ENCODE measurements at regions not wholly inside any gene's neighbourhood (a gene's known extent, or its start where the extent isn't known, plus 50 kb on each side); places are given as distances from the start of the nearest gene placed in this dataset.

- no peaks in the 10 kb centered on the region for H3K27me3 ChIP-seq (ENCODE audit: low read length)
- H3K4me3 ChIP-seq (ENCODE audit: insufficient read depth, low read length, poor library complexity, severe bottlenecking) = no peak overlapping the region
- H2AFZ ChIP-seq (ENCODE audit: low read depth, low read length, severe bottlenecking) = no peak overlapping the region
- H4K20me1 ChIP-seq (ENCODE audit: low read depth, low read length) = no peaks in the 10 kb centered on the region
- no peaks in the 10 kb centered on the region for H3F3A ChIP-seq (ENCODE audit: insufficient read depth)
- H3K27ac ChIP-seq (ENCODE audit: low read depth, low read length) = no peak overlapping the region
- no peaks in the 10 kb centered on the region for H3K9me2 ChIP-seq (replicated peaks; ENCODE audit: insufficient read depth, low read length)
- H3K9me3 ChIP-seq (ENCODE audit: insufficient read depth, low read length) = no peaks in the 10 kb centered on the region
- no peak overlapping the region for H3K4me2 ChIP-seq (ENCODE audit: low read depth, low read length, poor library complexity, severe bottlenecking)
- no peaks in the 10 kb centered on the region for H3K79me2 ChIP-seq (ENCODE audit: insufficient read depth, low read length)
- TF ChIP-seq CTCF (IDR thresholded peaks at IDR 0.05; ENCODE audit: insufficient read depth, low read length, poor library complexity, severe bottlenecking) = no peak
- no peak for TF ChIP-seq EZH2phosphoT487 (conservative IDR thresholded peaks at IDR 0.05; ENCODE audit: low read length)
- H3K9ac ChIP-seq (ENCODE audit: low read length) = no peak overlapping the region
- no peaks in the 10 kb centered on the region for H3K36me3 ChIP-seq (ENCODE audit: low read length)
Measured at GRCh38 chr1:60563777-60564535, 490.4 kb upstream of the C1orf87 start.

- Histone ChIP-seq H3K4me3 (ENCODE audit: insufficient read depth, low read length, poor library complexity, severe bottlenecking) (no peak overlapping the region), H3K9ac (ENCODE audit: low read length) (no peak overlapping the region), H3K27ac (ENCODE audit: low read depth, low read length) (no peak overlapping the region), H3K9me2 (replicated peaks; ENCODE audit: insufficient read depth, low read length) (no peaks in the 10 kb centered on the region), H3K9me3 (ENCODE audit: insufficient read depth, low read length) (no peaks in the 10 kb centered on the region), H3K79me2 (ENCODE audit: insufficient read depth, low read length) (no peaks in the 10 kb centered on the region), H4K20me1 (ENCODE audit: low read depth, low read length) (no peaks in the 10 kb centered on the region), H3K36me3 (ENCODE audit: low read length) (no peaks in the 10 kb centered on the region), H3F3A (ENCODE audit: insufficient read depth) (no peaks in the 10 kb centered on the region), H2AFZ (ENCODE audit: low read depth, low read length, severe bottlenecking) (no peak overlapping the region), H3K4me2 (ENCODE audit: low read depth, low read length, poor library complexity, severe bottlenecking) (no peak overlapping the region), H3K27me3 (ENCODE audit: low read length) (no peaks in the 10 kb centered on the region)
- no peak for TF ChIP-seq CTCF (IDR thresholded peaks at IDR 0.05; ENCODE audit: insufficient read depth, low read length, poor library complexity, severe bottlenecking)
- no peak for TF ChIP-seq EZH2phosphoT487 (conservative IDR thresholded peaks at IDR 0.05; ENCODE audit: low read length)
Measured at GRCh38 chr1:60562740-60563139, 489.2 kb upstream of the C1orf87 start.

- H3K4me2 ChIP-seq (ENCODE audit: low read depth, low read length, poor library complexity, severe bottlenecking) = no peak overlapping the region
- H3K4me3 ChIP-seq (ENCODE audit: insufficient read depth, low read length, poor library complexity, severe bottlenecking) = no peak overlapping the region
- H3K9me3 ChIP-seq (ENCODE audit: insufficient read depth, low read length) = no peaks in the 10 kb centered on the region
- H3K79me2 ChIP-seq (ENCODE audit: insufficient read depth, low read length) = no peaks in the 10 kb centered on the region
- H3K36me3 ChIP-seq (ENCODE audit: low read length) = no peaks in the 10 kb centered on the region
- H4K20me1 ChIP-seq (ENCODE audit: low read depth, low read length) = no peaks in the 10 kb centered on the region
- H2AFZ ChIP-seq (ENCODE audit: low read depth, low read length, severe bottlenecking) = no peak overlapping the region
- H3K27me3 ChIP-seq (ENCODE audit: low read length) = no peaks in the 10 kb centered on the region
- no peak for TF ChIP-seq EZH2phosphoT487 (conservative IDR thresholded peaks at IDR 0.05; ENCODE audit: low read length)
- TF ChIP-seq CTCF (IDR thresholded peaks at IDR 0.05; ENCODE audit: insufficient read depth, low read length, poor library complexity, severe bottlenecking) = no peak
- H3K9ac ChIP-seq (ENCODE audit: low read length) = no peak overlapping the region
- H3K27ac ChIP-seq (ENCODE audit: low read depth, low read length) = no peak overlapping the region
- no peaks in the 10 kb centered on the region for H3F3A ChIP-seq (ENCODE audit: insufficient read depth)
- H3K9me2 ChIP-seq (replicated peaks; ENCODE audit: insufficient read depth, low read length) = no peaks in the 10 kb centered on the region
Measured at GRCh38 chr1:60560701-60561100, 487.1 kb upstream of the C1orf87 start.

Measured in SU-DHL-6 (cell line).